GM10266 (cell line): ENCODE measurements at regions not wholly inside any gene's neighbourhood (a gene's known extent, or its start where the extent isn't known, plus 50 kb on each side); places are given as distances from the start of the nearest gene placed in this dataset.

ENCODE experiments used
- DNase-seq: peaks from one replicate; pipeline ENCODE4 v3.0.0; 2012; ENCODE audit errors: extremely low spot score
- TF ChIP-seq, protein P1 (sequence below): IDR thresholded peaks from 2 replicates; pipeline ENCODE4 v1.5.1; 2012; ENCODE audit warnings: mild to moderate bottlenecking, low read depth; ENCODE audit not compliant: control insufficient read depth, insufficient read depth; ENCODE audit errors: missing control alignments

DNA sequence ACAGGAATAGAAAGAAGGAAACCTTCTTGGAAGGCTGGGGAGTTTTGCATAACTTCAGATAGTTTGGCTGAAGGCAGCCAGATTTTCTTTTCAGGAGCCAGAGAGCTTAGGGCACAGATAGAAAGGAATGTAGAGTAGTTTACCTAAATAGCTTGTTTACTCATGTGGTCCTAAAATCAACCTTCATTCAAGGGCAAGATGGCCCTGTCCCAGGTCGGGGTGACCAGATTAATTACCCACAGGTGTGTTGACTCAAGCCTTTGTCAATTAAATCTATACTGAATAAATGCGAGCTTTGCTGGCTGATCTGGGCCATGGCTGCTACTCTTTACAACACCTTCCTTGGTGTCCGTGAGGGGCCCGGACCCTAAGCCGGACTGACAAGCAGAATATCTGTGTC, 792.0 kb upstream of the MAN1A1 start:
- no peak for DNase-seq
- TF ChIP-seq, protein P1, sequence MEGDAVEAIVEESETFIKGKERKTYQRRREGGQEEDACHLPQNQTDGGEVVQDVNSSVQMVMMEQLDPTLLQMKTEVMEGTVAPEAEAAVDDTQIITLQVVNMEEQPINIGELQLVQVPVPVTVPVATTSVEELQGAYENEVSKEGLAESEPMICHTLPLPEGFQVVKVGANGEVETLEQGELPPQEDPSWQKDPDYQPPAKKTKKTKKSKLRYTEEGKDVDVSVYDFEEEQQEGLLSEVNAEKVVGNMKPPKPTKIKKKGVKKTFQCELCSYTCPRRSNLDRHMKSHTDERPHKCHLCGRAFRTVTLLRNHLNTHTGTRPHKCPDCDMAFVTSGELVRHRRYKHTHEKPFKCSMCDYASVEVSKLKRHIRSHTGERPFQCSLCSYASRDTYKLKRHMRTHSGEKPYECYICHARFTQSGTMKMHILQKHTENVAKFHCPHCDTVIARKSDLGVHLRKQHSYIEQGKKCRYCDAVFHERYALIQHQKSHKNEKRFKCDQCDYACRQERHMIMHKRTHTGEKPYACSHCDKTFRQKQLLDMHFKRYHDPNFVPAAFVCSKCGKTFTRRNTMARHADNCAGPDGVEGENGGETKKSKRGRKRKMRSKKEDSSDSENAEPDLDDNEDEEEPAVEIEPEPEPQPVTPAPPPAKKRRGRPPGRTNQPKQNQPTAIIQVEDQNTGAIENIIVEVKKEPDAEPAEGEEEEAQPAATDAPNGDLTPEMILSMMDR = no peak

DNA sequence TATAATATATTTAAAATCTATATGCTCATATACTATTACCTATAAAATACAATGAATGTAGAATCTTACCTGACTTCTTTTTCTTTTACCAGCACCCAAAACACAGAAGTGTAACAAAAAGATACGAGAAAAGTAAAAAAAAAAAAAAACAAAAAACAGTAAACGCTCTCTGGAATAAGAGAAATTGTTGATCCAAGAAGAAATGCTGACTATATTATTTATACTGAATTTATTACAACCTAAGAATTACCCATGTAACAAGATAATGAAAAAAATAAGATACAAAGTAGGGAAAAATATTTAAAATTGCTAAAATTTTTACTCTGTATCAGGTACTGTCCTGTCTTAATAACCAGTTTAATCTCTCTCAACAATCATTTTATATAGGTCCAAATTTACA, 787.9 kb upstream of the MAN1A1 start:
- no peak for DNase-seq
- TF ChIP-seq, protein P1 = no peak

DNA sequence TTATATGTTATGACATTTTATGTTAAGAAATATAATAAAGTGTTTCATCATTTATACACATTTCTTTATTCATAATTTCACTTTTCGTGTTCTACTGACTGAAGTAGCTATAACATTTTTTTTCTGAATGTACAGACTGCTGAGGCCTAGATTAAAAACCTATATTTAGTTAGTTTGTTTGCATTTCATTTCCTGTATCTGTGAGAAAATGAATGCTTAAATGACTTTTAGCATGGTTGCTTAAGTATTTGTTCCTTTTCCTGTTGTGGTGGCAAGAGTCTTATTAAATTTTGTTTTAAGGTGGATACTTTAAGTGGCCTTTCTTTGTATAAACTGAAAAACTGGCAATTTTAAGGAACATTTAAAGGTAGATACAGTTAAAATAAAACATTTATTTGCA, 779.7 kb upstream of the MAN1A1 start:
- TF ChIP-seq, protein P1 = no peak
- no peak for DNase-seq

DNA sequence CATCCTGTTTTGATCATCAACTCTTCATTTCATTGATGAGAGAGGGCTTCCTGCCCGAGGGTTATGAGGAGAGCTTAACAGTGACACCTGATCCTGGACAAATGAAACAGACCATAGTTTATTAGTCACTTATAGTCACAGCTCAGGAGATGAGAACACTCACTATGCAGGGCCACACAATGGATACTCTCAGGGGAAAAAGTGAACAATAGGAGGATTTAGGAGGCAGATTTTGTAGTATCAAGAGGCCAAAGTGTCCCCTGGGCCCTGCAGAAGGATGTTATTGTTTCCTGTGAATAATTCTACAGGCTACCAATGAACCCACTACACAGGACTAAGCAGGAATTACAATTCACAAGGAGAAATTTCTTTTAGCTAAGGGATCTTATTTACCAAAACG, 772.8 kb upstream of the MAN1A1 start:
- TF ChIP-seq, protein P1 = no peak
- no peak for DNase-seq

DNA sequence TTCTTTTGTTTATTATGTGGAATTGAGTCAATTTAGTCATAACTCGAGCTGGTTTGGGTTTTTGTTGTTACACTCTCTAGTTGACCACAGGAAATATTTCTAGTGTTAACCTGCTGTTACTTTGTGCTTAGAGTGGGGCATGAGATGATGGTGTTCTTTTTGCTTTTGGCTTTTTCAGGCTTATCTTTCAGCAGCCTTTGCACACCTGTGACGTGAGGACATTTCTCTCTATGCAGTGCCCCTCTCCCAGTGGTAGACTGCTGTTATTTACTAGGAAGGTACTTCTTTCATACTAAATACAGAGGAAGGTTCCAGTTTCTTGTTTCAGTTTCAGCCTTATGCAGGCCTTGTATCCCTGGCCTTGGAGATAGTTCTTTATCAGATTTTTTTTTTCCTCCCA, 766.8 kb upstream of the MAN1A1 start:
- TF ChIP-seq, protein P1 = no peak

DNA sequence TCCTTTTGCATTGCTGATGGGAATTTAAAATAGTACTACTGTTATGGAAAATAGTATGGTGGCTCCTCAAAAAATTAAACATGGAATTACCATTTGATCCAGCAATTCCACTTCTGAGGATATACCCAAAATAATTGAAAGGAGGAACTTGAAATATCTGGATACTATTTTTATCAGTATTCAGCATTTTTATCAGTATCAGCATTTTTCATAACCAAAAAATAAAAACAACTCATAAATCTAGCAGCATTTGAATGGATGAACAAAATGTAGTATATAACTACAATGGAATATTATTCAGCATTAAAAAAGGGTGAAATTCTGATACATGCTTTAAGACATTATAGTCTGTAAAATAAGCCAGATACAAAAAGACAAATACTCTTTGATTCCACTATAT, 763.4 kb upstream of the MAN1A1 start:
- TF ChIP-seq, protein P1 = no peak
- no peak for DNase-seq

More for the DNA sequence above, 766.8 kb upstream of the MAN1A1 start:
- DNase-seq = no peak

DNA sequence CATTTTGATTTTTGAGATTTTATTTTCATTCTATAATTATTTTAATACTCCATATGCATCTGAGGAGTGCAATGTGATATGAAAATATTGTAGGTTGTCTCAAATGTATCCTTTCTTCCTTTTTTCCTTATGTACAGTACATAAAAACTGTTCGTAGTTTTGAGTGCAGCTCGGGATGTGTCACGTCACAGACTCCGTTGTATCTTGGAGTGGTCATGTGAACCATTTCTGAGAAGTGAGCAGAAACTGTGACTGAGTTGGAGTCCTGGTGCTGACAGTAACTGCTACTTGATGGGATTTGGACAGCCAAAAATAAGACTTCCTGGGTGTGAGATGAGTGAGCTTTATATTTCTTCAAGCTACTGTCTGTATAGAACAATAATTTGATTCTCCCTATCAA, 761.4 kb upstream of the MAN1A1 start:
- TF ChIP-seq, protein P1 = no peak
- no peak for DNase-seq
